ENCODE measurements at regions not wholly inside any gene's neighbourhood (a gene's known extent, or its start where the extent isn't known, plus 50 kb on each side); places are given as distances from the start of the nearest gene placed in this dataset.

- Histone ChIP-seq H3K27me3 (ENCODE audit: control insufficient read depth, insufficient read depth, low read length) (no peaks in the 10 kb centered on the region), H3K4me3 (ENCODE audit: low read depth, low read length) (no peak overlapping the region), H3K36me3 (ENCODE audit: control insufficient read depth, insufficient read depth, low read length) (no peaks in the 10 kb centered on the region)
- no peak for TF ChIP-seq CTCF (IDR thresholded peaks at IDR 0.05; ENCODE audit: insufficient read depth, low read depth, low read length)
- ChIA-PET POLR2A (no interaction called here), CTCF (interaction anchor here (1.2 kb wide), 1 partner anchor 42 kb away, joined by 4 read pairs; no protein-coding TSS in a partner anchor)
- DNase-seq (ENCODE audit: low read depth) = no peak
Observed at GRCh38 chr7:93756890-93757289, 133.7 kb downstream of the TFPI2 start.

- Histone ChIP-seq H3K4me3 (ENCODE audit: low read depth, low read length) (no peak overlapping the region), H3K36me3 (ENCODE audit: control insufficient read depth, insufficient read depth, low read length) (no peaks in the 10 kb centered on the region), H3K27me3 (ENCODE audit: control insufficient read depth, insufficient read depth, low read length) (no peaks in the 10 kb centered on the region)
- TF ChIP-seq CTCF (IDR thresholded peaks at IDR 0.05; ENCODE audit: insufficient read depth, low read depth, low read length) = no peak
- ChIA-PET CTCF (interaction anchor here (0.7 kb wide), 1 partner anchor 329 kb away, joined by 3 read pairs; no protein-coding TSS in a partner anchor), POLR2A (interaction anchor here (0.5 kb wide), 1 partner anchor 1237 kb away, joined by 6 read pairs; no protein-coding TSS in a partner anchor)
- no peak for DNase-seq (ENCODE audit: low read depth)
Observed at GRCh38 chr7:93751421-93751820, 139.1 kb downstream of the TFPI2 start.

- H3K36me3 ChIP-seq (ENCODE audit: control insufficient read depth, insufficient read depth, low read length) = no peaks in the 10 kb centered on the region
- TF ChIP-seq CTCF (IDR thresholded peaks at IDR 0.05; ENCODE audit: insufficient read depth, low read depth, low read length) = no peak
- no peaks in the 10 kb centered on the region for H3K27me3 ChIP-seq (ENCODE audit: control insufficient read depth, insufficient read depth, low read length)
- ChIA-PET CTCF (no interaction called here), POLR2A (interaction anchor here (0.5 to 0.6 kb wide), 2 partner anchors 23 to 1236 kb away, joined by 3 to 6 read pairs; no protein-coding TSS in a partner anchor)
- H3K4me3 ChIP-seq (ENCODE audit: low read depth, low read length) = no peak overlapping the region
- DNase-seq (ENCODE audit: low read depth) = no peak
Observed at GRCh38 chr7:93750986-93751385, 139.6 kb downstream of the TFPI2 start.

- ChIA-PET CTCF (no interaction called here), POLR2A (no interaction called here)
- DNase-seq (ENCODE audit: low read depth) = no peak
- no peaks in the 10 kb centered on the region for H3K36me3 ChIP-seq (ENCODE audit: control insufficient read depth, insufficient read depth, low read length)
- H3K4me3 ChIP-seq (ENCODE audit: low read depth, low read length) = no peak overlapping the region
- H3K27me3 ChIP-seq (ENCODE audit: control insufficient read depth, insufficient read depth, low read length) = no peaks in the 10 kb centered on the region
- TF ChIP-seq CTCF (IDR thresholded peaks at IDR 0.05; ENCODE audit: insufficient read depth, low read depth, low read length) = no peak
Observed at GRCh38 chr7:93747019-93747418, 143.5 kb downstream of the TFPI2 start.

GRCh38 chr7:93739424-93739823, 151.1 kb downstream of the TFPI2 start:
- CTCF ChIA-PET = no interaction called here
- POLR2A ChIA-PET = no interaction called here
- no peak overlapping the region for H3K4me3 ChIP-seq (ENCODE audit: low read depth, low read length)
- TF ChIP-seq CTCF (IDR thresholded peaks at IDR 0.05; ENCODE audit: insufficient read depth, low read depth, low read length) = no peak
- H3K27me3 ChIP-seq (ENCODE audit: control insufficient read depth, insufficient read depth, low read length) = no peaks in the 10 kb centered on the region
- no peaks in the 10 kb centered on the region for H3K36me3 ChIP-seq (ENCODE audit: control insufficient read depth, insufficient read depth, low read length)
- no peak for DNase-seq (ENCODE audit: low read depth)
